ENCODE measurements at regions not wholly inside any gene's neighbourhood (a gene's known extent, or its start where the extent isn't known, plus 50 kb on each side); places are given as distances from the start of the nearest gene placed in this dataset.
"Not testable (repeated sequence)": the region's sequence is repeated elsewhere in the genome, so short reads cannot be mapped to it uniquely, and the experiment has no call there.

DNA sequence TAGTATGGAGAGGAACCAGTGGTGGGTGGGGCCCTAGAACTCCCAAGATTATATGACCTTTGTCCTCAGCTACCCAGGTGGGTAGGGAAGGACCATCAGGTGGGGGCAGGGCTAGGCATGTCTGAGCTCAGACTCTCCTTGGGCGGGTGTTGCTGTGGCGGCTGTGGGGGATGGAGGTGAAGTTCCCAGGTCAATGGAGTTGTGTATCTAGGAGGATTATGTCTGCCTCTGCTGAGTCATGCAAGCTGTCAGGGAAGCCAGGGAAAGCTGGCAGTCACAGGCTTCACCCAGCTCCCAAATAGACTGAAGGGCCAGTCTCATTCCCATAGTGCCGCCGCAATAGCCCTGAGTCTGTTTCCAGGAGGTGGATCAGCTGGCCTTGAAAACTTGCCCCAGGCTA is 139.7 kb upstream of the CFAP20DC start:
- 48 to 75% methylated on average over 4 of the region's 4 CpGs for WGBS, 2 donors
- H3K4me3 ChIP-seq (ENCODE audit: low read depth, poor library complexity, severe bottlenecking) = no peak overlapping the region
- no peak for TF ChIP-seq POLR2A (IDR thresholded peaks at IDR 0.05)
- TF ChIP-seq, protein P1, sequence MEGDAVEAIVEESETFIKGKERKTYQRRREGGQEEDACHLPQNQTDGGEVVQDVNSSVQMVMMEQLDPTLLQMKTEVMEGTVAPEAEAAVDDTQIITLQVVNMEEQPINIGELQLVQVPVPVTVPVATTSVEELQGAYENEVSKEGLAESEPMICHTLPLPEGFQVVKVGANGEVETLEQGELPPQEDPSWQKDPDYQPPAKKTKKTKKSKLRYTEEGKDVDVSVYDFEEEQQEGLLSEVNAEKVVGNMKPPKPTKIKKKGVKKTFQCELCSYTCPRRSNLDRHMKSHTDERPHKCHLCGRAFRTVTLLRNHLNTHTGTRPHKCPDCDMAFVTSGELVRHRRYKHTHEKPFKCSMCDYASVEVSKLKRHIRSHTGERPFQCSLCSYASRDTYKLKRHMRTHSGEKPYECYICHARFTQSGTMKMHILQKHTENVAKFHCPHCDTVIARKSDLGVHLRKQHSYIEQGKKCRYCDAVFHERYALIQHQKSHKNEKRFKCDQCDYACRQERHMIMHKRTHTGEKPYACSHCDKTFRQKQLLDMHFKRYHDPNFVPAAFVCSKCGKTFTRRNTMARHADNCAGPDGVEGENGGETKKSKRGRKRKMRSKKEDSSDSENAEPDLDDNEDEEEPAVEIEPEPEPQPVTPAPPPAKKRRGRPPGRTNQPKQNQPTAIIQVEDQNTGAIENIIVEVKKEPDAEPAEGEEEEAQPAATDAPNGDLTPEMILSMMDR (IDR thresholded peaks at IDR 0.05) = no peak
- DNase-seq (ENCODE audit: low spot score in 2 of 2) = no peak
- intact Hi-C loops (cut with DNase I; ENCODE audit: low total_unique reads) = no loop called here

DNA sequence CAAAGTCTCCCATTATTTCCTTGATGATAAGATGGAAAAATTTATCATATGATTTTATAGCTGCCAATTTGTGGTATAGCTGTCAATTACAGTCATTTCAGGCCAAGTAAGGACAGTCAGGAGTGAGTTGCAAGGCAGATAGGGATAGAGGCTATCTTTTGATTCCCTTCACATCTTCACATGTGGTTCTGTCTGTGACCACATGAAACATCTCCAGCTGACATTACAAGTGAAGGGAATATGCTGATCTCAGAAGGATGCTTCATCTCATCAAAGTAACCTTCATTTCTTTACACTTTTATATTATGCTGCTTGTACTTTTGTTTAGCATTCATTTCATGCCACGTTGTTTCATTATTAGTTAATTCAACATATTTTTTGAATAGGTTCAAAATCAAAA is 136.9 kb upstream of the CFAP20DC start:
- H3K4me3 ChIP-seq (ENCODE audit: low read depth, poor library complexity, severe bottlenecking) = no peak overlapping the region
- DNase-seq (ENCODE audit: low spot score in 2 of 2) = no peak
- intact Hi-C loops (cut with DNase I; ENCODE audit: low total_unique reads) = no loop called here
- no peak for TF ChIP-seq POLR2A (IDR thresholded peaks at IDR 0.05)
- 82 to 87% methylated on average over 1 of the region's 1 CpG for WGBS, 2 donors

DNA sequence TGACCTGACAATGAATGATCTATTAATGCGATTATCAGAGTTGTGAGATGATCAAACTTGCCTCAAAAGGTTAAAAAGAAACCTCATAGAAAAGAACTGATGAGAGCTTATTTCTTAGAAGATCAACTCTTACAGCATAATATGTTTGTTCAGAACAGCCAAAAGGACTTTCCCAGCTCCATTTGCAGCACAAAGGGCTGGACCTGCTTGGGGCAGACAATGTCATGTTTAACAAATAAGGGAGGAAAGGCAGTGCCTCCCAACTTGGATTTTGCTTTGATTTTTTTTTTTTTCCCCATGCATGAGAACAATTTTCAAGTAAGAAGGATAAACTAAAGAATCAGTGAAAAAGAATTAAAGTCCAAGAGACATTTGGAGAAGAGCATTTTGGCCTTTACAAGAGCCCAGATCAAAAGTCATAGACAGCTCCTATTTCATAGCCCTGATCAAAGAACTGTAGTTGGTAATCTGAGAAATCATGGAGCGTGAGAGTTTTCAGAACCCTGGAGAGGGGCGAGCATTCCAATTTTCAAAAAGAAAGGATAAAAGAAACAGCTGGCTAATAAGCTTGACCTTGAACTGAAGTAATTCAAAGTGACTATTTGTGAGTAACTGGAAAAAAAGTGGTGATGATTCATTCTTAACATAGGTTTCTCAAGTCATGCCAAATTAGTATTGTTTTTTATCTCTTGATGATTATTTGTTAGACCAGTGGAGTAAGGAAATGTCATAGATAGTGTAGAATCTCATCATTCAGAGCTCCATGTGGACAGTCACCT is 136.0 kb upstream of the CFAP20DC start:
- intact Hi-C loops (cut with DNase I; ENCODE audit: low total_unique reads) = no loop called here
- H3K4me3 ChIP-seq (ENCODE audit: low read depth, poor library complexity, severe bottlenecking) = no peak overlapping the region
- TF ChIP-seq, protein P1 (IDR thresholded peaks at IDR 0.05) = no peak
- no peak for TF ChIP-seq POLR2A (IDR thresholded peaks at IDR 0.05)
- no peak for DNase-seq (ENCODE audit: low spot score in 2 of 2)
- WGBS, 2 donors = 56 to 57% methylated on average over 3 of the region's 3 CpGs

DNA sequence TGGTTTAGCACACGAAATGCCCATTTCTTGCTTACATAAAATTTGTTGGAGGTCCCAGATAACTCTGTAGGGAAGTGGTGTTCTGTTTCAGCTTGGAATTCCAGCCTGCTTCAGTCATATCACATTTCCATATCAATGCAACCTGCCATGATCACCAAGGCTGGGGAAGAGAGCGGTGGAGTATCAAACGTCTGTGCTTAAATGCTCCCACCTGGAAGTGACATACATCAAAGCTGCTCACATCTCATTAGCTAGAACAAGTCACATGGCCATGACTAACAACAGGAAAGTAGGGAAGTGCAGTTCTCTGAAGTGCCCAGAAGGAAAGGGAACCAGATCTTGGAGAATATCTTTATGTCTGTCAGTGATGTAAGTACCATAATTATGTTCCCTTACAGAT is 130.2 kb upstream of the CFAP20DC start:
- no peak for DNase-seq (ENCODE audit: low spot score in 2 of 2)
- intact Hi-C loops (cut with DNase I; ENCODE audit: low total_unique reads) = no loop called here
- TF ChIP-seq, protein P1 (IDR thresholded peaks at IDR 0.05) = no peak
- TF ChIP-seq POLR2A (IDR thresholded peaks at IDR 0.05) = no peak
- WGBS, 2 donors = 68 to 69% methylated on average over 3 of the region's 3 CpGs
- H3K4me3 ChIP-seq (ENCODE audit: low read depth, poor library complexity, severe bottlenecking) = no peak overlapping the region

DNA sequence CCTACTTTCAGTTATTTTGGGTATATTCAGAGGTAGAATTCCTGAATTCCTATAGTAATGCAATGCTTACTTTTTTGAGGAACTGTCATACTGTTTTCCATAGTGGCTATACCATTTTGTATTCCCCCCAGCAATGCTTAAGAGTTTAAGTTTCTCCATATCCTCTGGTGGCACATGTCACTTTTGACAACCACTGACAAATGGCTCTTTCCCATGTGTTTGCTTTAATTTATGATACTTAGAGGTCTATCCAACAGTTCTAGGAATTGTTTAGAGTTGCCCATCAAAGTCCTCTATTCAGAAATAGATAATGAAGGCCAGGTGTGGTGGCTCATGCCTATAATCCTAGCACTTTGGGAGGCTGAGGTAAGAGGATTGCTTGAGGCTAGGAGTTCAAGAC is 128.9 kb upstream of the CFAP20DC start:
- TF ChIP-seq, protein P1 (IDR thresholded peaks at IDR 0.05) = no peak
- no peak for TF ChIP-seq POLR2A (IDR thresholded peaks at IDR 0.05)
- intact Hi-C loops (cut with DNase I; ENCODE audit: low total_unique reads) = no loop called here
- no peak for DNase-seq (ENCODE audit: low spot score in 2 of 2)
- no peak overlapping the region for H3K4me3 ChIP-seq (ENCODE audit: low read depth, poor library complexity, severe bottlenecking)

DNA sequence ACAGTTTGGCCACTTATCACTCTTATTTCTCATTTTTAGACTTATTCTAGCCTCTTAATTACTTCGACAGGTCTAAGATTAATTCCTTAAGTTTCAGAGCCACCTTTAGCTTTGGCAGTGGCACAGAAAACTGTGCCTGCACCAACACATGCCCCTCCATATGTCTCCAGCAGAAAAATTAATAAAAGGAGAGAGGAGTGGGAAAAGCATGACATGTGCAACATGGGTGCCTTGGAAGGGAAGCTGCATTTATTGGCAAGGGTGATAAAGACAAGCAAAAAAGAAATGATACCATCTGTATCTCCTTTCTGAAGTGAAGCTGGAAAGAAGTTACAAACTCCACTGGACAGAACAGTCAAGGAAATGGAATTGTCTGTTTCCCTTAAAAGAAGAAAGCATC is 121.7 kb upstream of the CFAP20DC start:
- no peak for DNase-seq (ENCODE audit: low spot score in 2 of 2)
- H3K4me3 ChIP-seq (ENCODE audit: low read depth, poor library complexity, severe bottlenecking) = no peak overlapping the region
- WGBS, 2 donors = 83 to 84% methylated on average over 1 of the region's 1 CpG
- no peak for TF ChIP-seq POLR2A (IDR thresholded peaks at IDR 0.05)
- TF ChIP-seq, protein P1 (IDR thresholded peaks at IDR 0.05) = no peak
- intact Hi-C loops (cut with DNase I; ENCODE audit: low total_unique reads) = no loop called here

DNA sequence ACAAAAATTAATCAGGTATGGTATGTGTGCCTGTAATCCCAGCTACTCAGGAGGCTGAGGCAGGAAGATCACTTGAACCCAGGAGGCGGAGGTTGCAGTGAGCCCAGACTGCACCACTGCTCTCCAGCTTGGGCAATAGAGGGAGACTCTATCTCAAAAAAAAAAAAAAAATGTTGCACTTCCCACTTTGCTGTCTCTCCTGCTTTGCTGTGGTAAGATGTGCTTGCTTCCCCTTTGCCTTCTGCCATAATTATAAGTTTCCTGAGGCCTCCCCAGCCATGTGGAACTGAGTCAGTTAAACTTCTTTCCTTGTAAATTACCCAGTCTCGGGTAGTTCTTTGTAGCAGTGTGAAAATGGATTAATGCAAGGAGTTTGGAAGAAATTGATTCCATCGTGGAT is 120.3 kb upstream of the CFAP20DC start:
- H3K4me3 ChIP-seq (ENCODE audit: low read depth, poor library complexity, severe bottlenecking); DNase-seq (ENCODE audit: low spot score in 2 of 2); intact Hi-C loops (cut with DNase I; ENCODE audit: low total_unique reads): not testable (repeated sequence)
- WGBS, 2 donors = 75 to 92% methylated on average over 3 of the region's 3 CpGs

Data from lower leg skin (tissue), 4 donors.